ENCODE measurements at regions not wholly inside any gene's neighbourhood (a gene's known extent, or its start where the extent isn't known, plus 50 kb on each side); places are given as distances from the start of the nearest gene placed in this dataset.

DNA sequence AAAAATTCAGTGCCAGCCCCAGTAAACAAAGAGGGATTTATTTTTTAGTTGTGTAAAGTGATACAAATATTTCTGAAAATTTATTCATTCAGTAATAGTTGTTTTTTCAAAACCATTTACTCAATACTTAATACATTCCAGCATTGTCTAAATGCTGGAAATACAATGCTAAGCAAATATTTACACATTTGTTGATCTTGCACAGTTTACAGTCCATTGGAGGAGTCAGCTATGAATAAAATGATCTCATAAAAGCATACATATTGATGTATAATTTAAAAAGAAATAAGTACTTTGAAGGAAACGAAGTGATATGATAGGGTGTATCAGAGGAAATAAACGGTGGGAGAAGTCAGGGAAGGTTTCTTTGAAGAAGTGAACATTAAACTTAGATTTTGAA is 1942.1 kb upstream of the ADGRL3 start:
- no peak for TF ChIP-seq POLR2A (IDR thresholded peaks at IDR 0.05; ENCODE audit: low read depth)
- TF ChIP-seq, protein P1, sequence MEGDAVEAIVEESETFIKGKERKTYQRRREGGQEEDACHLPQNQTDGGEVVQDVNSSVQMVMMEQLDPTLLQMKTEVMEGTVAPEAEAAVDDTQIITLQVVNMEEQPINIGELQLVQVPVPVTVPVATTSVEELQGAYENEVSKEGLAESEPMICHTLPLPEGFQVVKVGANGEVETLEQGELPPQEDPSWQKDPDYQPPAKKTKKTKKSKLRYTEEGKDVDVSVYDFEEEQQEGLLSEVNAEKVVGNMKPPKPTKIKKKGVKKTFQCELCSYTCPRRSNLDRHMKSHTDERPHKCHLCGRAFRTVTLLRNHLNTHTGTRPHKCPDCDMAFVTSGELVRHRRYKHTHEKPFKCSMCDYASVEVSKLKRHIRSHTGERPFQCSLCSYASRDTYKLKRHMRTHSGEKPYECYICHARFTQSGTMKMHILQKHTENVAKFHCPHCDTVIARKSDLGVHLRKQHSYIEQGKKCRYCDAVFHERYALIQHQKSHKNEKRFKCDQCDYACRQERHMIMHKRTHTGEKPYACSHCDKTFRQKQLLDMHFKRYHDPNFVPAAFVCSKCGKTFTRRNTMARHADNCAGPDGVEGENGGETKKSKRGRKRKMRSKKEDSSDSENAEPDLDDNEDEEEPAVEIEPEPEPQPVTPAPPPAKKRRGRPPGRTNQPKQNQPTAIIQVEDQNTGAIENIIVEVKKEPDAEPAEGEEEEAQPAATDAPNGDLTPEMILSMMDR (IDR thresholded peaks at IDR 0.05) = no peak
- no peak for TF ChIP-seq POLR2AphosphoS5 (IDR thresholded peaks at IDR 0.05)
